GM19238 (cell line): ENCODE measurements at regions not wholly inside any gene's neighbourhood (a gene's known extent, or its start where the extent isn't known, plus 50 kb on each side); places are given as distances from the start of the nearest gene placed in this dataset.

Source experiments
- DNase-seq: peaks from one replicate; pipeline ENCODE4 v3.0.0; 2011; ENCODE audit warnings: low spot score; ENCODE audit not compliant: insufficient read length

DNA sequence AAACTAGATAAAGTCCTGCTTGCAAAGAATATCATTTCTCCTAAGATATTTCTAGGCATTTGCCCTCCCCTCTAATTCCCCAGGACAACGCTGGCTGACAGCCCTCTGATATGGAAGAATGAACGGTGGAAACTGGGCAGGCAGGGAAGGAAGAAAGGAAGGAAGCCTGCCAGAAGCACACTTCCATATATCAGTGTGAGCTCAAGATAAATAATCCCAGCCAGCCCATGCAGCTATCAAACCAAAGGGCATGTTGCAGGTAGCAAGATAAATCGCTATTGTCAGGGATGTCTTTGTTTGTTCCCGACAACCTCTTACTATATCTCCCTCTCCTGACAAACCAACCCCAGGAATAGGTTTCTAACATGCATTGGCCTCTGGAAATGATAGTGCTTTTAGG lies 412.8 kb downstream of the HNRNPD start:
- DNase-seq = no peak

DNA sequence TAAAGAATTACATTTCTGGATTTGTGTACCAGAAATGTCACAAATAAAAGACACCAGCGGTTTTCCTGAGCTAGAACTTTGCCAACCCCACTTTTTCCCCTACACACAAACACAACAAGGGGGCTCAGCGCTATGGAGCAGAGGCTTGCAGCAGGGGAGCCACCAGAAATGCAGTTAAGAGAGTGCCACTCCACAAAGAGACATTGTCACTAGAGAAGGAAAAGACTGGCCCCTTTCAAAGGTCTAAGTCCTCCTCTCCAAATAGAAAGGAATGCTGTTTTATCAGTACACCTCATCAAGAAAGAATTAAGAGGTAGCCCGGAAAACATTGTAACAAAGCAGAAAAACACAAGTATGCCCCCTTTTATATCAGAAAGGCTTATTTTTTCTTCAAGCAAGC lies 419.5 kb downstream of the HNRNPD start:
- no peak for DNase-seq

DNA sequence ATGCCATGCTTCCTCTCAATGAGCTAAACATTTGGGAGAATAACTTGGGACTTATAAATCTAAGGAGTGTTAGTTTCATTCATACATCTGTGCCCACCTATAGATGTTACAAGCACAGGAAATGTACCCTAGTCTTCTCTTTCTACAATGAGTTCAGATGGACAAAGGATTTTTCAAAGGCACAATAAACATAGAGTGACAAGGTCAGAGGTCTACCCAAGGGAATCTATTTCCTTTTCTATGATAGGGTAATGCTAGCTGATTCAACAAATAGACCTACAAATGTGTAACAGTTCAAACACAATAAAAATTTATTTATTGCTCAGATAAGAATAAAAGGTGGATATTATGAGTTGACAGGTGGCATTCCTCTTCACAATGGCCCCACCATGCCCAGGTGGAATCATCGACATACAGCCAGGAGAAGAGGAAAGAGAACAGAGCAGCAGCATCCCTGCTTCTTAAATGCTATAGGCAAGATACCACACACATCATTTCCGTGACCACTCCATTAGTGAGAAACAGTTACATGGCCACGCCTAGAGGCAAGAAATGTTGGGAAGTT lies 421.8 kb downstream of the HNRNPD start:
- no peak for DNase-seq

DNA sequence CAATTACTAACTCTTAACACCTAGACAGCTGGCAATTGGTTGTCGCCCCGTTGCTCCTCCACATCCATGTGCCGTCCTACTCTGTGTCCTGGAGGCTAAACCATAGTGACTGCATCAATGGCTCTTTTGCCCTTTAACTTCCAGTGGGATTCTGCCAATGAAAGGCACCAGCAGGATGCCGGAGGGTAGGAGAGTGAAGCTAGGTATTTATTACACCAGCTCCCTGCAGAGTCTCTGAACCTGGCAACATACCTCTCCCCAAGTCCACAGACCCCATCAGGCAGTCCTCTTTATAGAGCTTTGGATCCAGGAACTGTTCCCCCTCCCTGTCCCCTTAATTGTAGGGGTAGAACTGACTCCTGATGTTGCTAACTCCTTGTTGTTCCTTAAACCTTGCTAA lies 426.8 kb downstream of the HNRNPD start:
- DNase-seq = no peak

DNA sequence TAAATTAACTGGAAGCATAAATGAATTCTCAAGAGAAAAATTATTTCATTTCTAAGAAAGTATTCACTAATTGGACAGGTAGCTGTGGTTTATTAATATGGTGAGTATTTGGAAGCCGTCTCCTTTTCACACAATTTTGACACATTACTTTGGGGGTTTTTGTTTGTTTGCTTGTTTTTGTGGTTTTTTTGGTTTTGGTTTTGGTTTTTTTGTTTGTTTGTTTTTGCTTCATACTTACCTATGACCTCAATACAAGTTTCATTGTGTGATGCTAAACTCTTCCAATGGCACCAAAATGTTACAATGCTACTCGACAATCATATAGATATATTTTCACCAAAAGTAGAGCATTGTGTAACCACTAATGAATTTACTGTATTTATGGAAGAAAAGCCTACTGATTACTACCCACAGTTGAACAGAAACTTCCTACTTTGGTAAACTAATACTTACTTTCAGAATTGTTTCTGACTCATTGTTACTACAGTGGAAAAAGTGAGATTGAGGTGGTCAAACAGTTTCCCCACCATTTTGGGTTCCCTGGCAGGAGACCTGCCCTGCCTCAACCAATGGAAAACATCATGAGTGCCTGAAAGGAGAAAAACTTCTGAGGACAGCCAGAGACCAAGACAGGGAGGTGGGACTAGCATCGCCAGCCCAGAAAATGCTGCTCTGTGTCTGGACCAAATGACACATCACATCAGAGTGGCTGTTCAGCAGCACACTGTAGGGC lies 443.1 kb downstream of the HNRNPD start:
- no peak for DNase-seq

DNA sequence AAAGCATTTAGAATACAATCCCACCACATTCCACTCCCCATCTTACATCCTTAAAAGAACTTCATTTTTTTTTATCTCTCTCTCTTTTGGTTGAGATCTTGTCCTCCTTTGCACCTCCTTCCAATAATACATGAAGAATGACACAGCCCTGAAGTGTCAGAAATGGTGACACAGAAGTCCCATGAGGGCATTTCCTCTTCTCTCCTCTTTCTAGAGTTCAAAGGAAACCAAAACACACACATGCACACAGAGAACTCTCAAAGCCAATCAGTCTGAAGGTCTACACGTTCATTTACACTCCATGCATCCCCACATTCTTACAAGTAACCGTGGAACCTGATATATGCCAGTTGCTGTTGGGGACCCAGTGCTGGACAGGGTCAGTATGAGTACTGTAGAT lies 450.7 kb downstream of the HNRNPD start:
- DNase-seq = no peak

DNA sequence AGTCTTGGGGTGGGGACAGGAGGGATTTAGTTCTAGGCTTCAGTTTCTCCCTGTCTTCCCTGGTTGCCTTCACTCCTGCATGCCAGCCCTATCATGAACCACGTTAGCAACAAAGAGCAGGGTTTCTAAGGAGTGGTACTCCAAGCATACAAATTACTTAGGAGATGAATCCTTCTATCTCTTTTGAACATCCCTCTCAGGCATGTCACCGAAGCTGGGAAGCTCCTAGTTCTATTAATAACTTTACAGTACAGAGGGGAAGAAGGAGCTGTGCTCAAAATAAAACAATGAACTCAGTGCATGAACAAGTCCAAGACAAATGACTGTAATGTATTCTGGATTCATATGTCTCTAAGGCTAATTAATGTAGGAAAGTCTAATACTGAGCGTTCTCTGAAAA lies 450.6 kb upstream of the RASGEF1B start:
- DNase-seq = no peak

DNA sequence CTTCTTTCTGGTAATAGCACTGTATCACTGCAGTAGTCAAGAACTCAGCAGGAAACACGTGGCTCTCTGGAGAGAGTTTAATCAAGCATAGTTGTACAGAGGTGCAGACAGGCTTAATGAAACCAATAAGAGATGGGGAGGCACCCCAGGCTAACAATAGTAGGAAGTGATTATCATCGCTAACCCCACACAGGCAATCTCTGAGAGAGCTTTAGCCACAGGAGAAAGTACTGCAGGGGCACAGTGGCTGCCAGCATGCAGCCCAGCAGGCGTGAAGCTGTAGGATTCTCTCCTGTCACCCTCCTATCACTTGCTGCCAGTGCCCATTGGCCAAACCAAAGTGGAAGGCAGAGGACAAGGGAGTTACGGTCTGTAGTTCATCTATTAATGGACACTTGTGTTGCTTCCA lies 450.0 kb upstream of the RASGEF1B start:
- DNase-seq = no peak

DNA sequence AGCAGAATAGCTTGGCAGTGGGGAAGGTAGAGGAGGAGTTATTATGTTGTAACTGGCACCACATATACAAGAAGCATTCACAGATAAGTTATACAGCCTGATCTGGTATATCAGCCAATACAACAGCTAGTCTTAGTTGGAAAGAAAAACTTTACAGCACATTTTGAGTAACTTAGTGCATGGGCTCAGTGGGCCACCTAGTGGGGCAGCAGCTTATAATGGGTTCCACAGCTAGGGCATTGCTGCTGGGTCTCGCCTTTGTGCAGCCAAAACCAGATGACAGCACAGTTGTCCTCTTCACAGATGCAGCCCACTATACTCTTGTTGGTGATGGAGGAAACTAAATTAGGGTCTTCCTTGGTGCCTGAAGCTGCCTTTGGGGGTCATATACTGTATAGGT lies 448.1 kb upstream of the RASGEF1B start:
- no peak for DNase-seq

DNA sequence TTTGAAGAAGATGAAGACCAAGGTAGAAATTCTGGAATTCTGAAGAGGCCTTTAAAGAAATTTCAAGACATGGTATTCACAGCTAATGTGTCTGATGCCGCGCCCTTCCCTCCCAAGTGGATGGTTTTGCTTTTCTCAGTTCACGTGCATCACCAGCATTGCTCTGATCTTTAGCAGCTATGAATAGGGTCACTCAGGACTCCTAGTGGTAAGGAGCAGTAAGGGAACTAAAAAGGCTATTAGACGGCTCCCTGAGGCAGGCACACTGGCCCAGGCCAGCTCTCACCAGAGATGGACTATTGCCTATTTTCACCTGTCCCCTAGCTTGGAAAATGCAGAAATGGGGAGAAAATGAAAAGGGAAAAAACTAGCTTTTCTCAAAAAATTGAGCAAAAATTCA lies 447.5 kb upstream of the RASGEF1B start:
- DNase-seq = peak; percentile 4

DNA sequence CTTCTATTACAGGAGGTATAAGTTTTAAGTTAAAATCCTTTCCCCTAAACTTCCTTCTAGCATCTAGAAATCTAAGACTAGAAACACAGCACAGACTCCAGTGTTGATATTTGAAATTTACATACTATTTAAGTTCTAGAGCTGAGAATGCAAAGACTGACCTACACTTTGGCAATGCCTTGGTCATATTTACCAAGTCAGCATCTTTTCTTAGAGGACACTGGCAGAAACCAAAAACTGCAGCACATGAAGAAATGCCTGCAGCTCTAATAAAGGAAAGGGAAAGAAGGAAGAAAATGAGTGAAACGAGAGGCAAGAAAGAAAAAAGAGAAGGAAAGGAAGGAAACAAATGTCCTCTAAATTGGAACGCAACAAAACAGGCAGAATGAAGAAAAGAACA lies 443.7 kb upstream of the RASGEF1B start:
- DNase-seq = no peak

DNA sequence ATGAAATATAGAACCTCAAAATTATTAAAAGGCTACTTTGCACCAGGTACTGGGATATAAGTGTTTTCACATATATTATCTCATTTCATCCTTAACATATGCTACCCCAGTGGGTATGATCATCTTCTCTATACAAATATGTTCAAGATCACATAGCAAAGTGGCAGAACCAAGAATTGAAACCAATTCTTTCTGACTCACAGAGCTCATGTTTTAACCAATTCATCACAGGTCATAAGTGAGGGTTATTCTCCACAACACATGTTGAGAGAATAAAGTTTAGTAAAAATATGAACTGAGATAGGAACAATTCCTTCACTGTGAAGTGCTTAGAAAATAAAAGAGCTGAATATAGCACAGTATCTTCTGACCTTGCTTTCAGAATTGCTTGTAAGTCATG lies 442.9 kb upstream of the RASGEF1B start:
- DNase-seq = no peak

DNA sequence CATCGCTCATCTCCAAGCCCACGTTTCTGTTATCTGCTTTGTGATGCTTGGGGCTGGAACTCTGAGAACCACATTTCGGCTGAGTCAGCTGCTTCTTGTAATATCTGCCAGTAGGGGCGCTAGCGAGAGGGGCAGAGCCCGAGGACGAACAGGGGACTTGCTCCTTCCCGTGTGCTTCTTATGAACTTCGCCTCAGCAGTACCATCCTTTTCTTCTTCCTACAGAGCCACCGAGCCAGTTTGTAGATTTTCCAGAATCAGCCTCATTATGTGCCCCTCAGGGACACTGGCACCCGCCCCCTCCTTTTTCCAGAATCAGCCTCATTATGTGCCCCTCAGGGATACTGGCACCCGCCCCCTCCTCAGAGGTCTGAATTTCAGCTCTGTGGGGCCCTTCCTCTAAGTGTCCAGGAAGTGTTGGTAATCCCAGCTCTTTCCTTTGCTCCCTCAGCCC lies 441.7 kb upstream of the RASGEF1B start:
- DNase-seq = peak; percentile 36

DNA sequence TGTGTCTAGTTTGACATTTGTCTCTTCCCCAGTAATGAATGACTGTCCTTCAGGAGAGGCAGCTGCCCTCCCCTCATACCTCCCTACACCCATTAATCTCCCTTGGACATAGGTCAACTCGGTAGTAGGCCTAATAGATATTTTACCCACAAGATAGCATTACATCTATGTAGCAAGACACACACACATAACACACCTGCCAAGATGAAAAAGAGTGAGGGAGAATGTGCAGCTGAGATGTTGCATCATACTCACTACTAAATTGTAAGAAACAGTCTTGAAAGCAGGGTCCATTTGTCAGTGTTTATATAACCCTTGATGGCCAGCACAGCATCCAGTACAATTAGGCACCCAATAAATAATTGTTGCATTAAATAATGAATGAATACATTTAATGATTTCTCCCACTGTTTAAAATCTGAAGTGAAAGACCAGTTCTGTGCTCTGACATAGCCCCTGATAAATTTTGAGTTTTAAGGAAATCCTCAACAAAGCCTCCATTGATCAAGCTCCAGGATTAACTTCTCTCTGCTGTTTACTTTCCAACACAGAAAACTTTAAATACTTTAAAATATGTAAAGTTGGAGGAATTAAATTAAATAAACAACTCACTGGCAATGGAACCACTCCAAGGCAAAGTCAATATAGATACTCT lies 440.8 kb upstream of the RASGEF1B start:
- no peak for DNase-seq

DNA sequence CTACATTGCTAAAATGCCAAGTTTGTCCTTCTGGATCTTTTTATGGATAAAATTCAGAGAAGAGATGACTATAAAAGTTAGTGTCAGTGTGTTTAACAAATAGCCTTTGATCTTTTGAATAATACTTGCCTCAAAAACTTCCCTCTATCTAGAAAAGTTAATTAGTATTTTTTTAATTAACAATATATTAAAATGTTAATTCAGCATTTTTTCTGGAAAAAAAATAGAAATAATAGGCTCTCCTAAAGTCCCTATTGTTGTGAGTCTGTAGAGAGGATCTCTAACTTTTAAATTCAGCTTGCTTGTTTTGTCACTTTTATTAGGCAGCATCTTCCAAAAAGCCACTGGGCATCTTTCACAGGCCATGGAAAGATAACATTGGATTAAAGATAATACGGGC lies 435.2 kb upstream of the RASGEF1B start:
- DNase-seq = no peak

DNA sequence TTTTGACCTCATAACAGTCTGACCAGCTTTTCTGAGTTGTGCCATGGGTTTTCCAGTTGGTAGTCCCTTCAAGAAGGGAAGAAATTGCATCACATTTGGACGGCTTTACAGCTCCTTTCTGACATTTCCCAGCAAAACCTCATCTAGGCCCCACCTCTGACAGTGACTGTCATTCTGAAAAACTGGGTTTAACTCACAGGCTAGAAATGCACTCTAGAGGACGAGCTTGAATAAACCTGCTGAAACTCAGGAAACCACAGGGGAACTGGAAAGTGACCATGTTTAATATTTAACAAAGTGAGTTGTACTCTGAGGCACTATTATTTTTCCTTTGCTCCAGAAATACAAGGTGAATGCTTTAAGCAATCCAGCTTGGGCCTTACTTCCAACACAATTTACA lies 434.3 kb upstream of the RASGEF1B start:
- DNase-seq = peak; percentile 17

DNA sequence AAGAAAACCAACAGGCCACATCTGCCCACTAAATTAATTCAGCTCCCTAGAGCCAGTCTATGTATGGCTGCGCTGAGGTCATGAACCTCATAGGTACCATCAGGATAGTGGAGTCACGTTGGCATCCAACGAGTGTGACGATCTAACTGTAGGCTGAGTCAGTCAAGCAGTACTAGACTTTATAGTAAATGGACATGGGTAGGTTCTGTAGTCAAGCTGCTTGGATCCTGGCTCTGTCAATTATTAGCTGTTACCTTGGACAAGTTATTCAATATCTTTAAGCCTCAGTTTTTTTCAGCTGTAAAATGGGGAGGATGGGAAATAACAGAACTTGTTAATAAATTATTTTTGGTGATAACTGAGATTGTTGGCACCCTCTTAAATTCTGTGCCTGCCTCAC lies 432.4 kb upstream of the RASGEF1B start:
- DNase-seq = no peak

DNA sequence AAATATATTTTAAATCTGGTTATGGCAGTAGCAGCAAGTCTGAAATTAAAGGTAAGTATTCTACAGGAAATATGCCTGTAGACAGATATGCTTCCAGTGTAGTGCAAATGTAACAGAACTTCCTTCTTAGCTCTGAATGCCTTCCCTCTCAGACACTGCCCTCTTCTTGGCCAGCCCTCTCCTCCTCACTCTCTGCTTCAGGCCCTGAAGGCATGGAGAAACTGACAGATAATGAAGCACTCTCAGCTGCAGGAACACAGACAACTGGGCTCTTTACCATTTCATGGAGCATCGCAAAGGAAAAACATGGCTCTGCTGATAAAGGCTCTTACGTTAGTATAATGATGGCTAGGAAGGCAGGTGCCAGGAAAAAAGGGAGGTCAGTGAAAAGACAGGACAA lies 431.5 kb upstream of the RASGEF1B start:
- no peak for DNase-seq

DNA sequence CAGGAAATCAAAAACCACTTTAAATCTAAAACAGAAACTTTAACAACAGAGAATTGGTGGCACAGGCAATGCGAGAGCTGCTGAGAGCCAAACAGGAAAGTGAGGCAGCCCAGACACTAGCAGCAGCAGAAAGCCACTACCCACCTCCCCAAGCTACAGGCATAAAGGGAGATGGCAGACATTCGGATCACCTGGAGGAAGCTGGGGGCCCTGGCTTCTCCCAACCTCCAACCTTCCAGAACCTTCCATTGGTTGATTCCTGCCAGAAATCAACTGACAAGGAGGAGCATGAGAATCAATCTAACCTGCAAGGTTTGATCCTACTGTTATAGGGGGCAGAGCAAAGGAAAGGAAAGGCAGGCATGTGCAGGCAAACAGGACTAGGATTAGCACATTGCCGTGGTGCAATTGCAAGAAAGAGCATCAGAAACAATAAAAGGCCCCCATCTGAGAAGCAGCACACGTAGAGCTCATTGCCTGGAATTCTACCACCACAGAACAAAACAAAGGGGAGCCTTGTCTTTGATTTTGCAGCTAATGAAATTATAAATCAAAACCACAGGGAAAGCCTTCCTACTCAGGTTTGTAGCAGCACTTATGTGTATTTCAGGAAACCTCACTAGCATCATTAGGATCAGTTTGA lies 427.3 kb upstream of the RASGEF1B start:
- no peak for DNase-seq

DNA sequence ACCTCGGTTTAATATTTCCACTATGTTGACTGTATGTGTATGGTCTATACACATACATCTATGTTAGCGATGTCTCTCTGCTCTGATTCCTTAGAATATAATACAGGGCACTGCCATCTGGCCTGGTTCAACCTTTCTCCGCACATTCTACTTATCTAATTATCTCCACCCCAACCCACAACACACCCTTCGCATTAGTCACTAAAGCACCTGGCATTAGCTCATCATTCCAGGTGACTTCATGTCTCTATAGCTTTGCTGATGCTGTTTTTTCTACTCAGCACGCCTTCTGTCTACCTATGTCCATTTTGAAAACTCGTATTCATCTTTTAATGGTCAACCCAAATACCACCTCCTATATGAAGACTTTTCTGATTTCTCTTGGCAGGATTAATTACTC lies 425.2 kb upstream of the RASGEF1B start:
- no peak for DNase-seq

DNA sequence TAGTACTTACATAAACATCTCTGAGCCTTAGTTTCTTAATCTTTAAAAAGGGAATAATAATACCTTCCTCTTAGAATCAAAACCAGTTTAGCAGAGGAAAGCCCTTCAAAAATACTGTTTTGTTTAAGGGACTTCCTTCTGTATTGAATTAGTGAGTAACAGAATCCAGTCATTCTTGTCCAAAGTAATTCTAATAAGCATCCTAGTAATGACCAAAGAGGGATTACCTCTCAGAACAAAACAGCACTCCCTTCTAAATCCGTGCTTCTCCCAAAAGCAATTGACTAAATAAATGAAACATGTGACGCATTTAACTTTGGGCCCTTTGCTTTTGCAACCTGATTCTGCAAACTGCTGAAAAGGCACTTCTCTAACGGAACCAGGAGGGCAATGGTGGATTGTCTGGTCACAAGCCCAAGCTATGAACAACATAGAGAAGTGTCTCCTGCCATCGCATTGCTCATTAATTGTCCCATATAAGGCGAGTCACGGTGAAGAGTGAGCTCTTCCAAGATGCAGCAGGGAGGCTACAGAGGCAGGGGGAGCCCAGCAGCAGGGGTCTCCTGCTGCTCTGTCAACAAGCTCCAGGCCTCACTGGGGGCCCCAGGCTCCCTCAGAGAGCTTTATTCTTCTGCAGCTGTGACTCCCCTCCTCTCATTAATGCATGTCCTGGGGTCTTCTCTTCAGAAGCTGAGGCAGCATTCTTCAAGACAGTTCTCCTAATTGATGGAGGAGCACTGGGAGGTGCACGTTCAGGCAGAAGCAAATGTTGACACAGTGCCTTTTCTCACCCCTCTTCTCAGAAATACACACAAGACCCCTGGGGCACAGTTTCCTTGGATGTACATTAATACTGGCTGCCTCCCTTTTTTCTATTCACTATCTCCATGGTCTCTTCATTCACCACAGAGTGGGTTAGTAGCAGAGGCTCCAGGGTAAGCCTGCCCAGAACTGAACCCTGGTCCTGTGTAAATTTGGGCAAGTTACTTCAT lies 419.6 kb upstream of the RASGEF1B start:
- DNase-seq = no peak
